NCI-H1105 (cell line): ENCODE measurements at regions not wholly inside any gene's neighbourhood (a gene's known extent, or its start where the extent isn't known, plus 50 kb on each side); places are given as distances from the start of the nearest gene placed in this dataset.

Source experiments
- DNase-seq: peaks from one replicate; lab custom pipeline; 2025; lab: John Stamatoyannopoulos, UW

GRCh38 chr10:25113191-25114035 is 61.4 kb upstream of the GPR158 start:
- DNase-seq: peak; percentile 61

GRCh38 chr10:25114036-25114411 is 60.8 kb upstream of the GPR158 start:
- DNase-seq: no peak

- DNase-seq: no peak
Measured at GRCh38 chr10:25117757-25118156, 57.0 kb upstream of the GPR158 start.

GRCh38 chr10:25120188-25120587 is 54.6 kb upstream of the GPR158 start:
- DNase-seq: no peak
